ENCODE measurements at regions not wholly inside any gene's neighbourhood (a gene's known extent, or its start where the extent isn't known, plus 50 kb on each side); places are given as distances from the start of the nearest gene placed in this dataset.

- TF ChIP-seq, protein P1, sequence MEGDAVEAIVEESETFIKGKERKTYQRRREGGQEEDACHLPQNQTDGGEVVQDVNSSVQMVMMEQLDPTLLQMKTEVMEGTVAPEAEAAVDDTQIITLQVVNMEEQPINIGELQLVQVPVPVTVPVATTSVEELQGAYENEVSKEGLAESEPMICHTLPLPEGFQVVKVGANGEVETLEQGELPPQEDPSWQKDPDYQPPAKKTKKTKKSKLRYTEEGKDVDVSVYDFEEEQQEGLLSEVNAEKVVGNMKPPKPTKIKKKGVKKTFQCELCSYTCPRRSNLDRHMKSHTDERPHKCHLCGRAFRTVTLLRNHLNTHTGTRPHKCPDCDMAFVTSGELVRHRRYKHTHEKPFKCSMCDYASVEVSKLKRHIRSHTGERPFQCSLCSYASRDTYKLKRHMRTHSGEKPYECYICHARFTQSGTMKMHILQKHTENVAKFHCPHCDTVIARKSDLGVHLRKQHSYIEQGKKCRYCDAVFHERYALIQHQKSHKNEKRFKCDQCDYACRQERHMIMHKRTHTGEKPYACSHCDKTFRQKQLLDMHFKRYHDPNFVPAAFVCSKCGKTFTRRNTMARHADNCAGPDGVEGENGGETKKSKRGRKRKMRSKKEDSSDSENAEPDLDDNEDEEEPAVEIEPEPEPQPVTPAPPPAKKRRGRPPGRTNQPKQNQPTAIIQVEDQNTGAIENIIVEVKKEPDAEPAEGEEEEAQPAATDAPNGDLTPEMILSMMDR (IDR thresholded peaks at IDR 0.05; ENCODE audit: low read length): no peak
- no peak for TF ChIP-seq EZH2 (IDR thresholded peaks at IDR 0.05; ENCODE audit: borderline replicate concordance, low read length)
These were observed 282.2 kb downstream of the GJA1 start for GRCh38 chr6:121717686-121718085.

Measured in OCI-LY1 (cell line).